H1 (cell line): ENCODE measurements at regions not wholly inside any gene's neighbourhood (a gene's known extent, or its start where the extent isn't known, plus 50 kb on each side); places are given as distances from the start of the nearest gene placed in this dataset.

Experiments
- BCL11A ChIP-seq, 2 experiments: IDR thresholded peaks; one replicate each; pipeline ENCODE4 v1.6.1; 2011; ENCODE audit warnings: low read depth in 2 of 2, low read length in 2 of 2, mild to moderate bottlenecking in 2 of 2
- BRCA1 ChIP-seq: IDR thresholded peaks from 2 replicates; pipeline ENCODE4 v1.6.1; 2012; ENCODE audit warnings: low read depth, low read length, improper control_type of control experiment
- CEBPB ChIP-seq: IDR thresholded peaks from 2 replicates; pipeline ENCODE4 v1.6.1; 2012; ENCODE audit warnings: low read depth, low read length
- CHD1 ChIP-seq: IDR thresholded peaks from 2 replicates; pipeline ENCODE4 v1.6.1; 2012; ENCODE audit warnings: low read depth, low read length, improper control_type of control experiment
- EGR1 ChIP-seq: IDR thresholded peaks from 2 replicates; pipeline ENCODE4 v1.6.1; 2011; ENCODE audit warnings: low read depth, low read length, borderline replicate concordance
- FOSL1 ChIP-seq: IDR thresholded peaks from 2 replicates; pipeline ENCODE4 v1.6.1; 2011; ENCODE audit warnings: mild to moderate bottlenecking, low read depth, low read length, moderate library complexity; ENCODE audit not compliant: insufficient read depth
- HDAC2 ChIP-seq, 2 experiments: fragments of 300-600 bp in 1 of 2; sonication (generic) in 1 of 2; IDR thresholded peaks; 2 replicates each; pipeline ENCODE4 v1.6.1; 2011 to 2012; ENCODE audit warnings: low read depth in 2 of 2, low read length in 2 of 2, mild to moderate bottlenecking in 2 of 2, moderate library complexity in 2 of 2, borderline replicate concordance in 1 of 2, inconsistent platforms in 1 of 2
- NRF1 ChIP-seq: IDR thresholded peaks from 2 replicates; pipeline ENCODE4 v1.6.1; 2011; ENCODE audit warnings: mild to moderate bottlenecking, low read depth, low read length, improper control_type of control experiment
- POLR2AphosphoS5 ChIP-seq: IDR thresholded peaks from 2 replicates; pipeline ENCODE4 v1.6.1; 2011; ENCODE audit warnings: low read depth, low read length
- RAD21 ChIP-seq, 2 experiments: IDR thresholded peaks in 1 of 2; conservative IDR thresholded peaks in 1 of 2; 2 replicates each; pipeline ENCODE4 v1.6.1; 2011; ENCODE audit warnings: low read depth in 2 of 2, low read length in 2 of 2, improper control_type of control experiment in 1 of 2, inconsistent platforms in 1 of 2, mild to moderate bottlenecking in 1 of 2, moderate library complexity in 1 of 2
- RNF2 ChIP-seq: fragments of 200-900, 300-1000 bp; sonication (generic); IDR thresholded peaks from 2 replicates; pipeline ENCODE4 v1.7.1; 2016; ENCODE audit warnings: borderline replicate concordance, low read depth, mild to moderate bottlenecking, antibody characterized with exemption, low read length; ENCODE audit not compliant: poor library complexity, severe bottlenecking; ENCODE audit errors: missing control alignments
- SRF ChIP-seq: IDR thresholded peaks from 2 replicates; pipeline ENCODE4 v1.6.1; 2011; ENCODE audit warnings: mild to moderate bottlenecking, low read depth, low read length, moderate library complexity
- YY1 ChIP-seq: IDR thresholded peaks from 2 replicates; pipeline ENCODE4 v1.6.1; 2011; ENCODE audit warnings: low read depth, mild to moderate bottlenecking, low read length

DNA sequence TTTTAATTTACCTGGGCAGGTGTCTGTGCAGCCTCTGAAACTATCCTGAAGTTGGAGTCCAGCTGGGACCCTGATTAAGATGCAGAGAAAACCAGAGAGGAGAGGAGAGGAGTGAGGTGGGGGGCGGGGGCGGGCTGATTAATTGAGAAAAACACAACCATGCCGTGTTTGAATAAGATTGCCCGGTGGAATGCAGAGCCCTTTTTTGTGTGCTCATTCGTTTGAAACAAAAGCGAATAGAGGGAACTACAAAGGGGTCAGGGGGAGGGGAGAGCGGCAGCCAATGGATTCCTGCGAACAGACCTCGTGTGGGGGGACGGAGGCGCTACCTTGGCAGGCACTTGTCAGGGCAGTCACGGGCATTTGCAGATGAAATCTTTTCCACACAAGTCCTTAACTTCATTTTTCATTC, 355.8 kb downstream of the SOX9 start (continued):
- 0 out of 2 replicates have a peak, but pooled peaks have one; percentile 8 for TF ChIP-seq EGR1
- TF ChIP-seq HDAC2 (IDR thresholded peaks at IDR 0.05; ENCODE audit: borderline replicate concordance in 1 of 2, low read depth in 2 of 2, low read length in 2 of 2) = no peak; a peak in 2 of 4 replicates
- no peak for TF ChIP-seq BRCA1
- no peak for TF ChIP-seq RNF2
- TF ChIP-seq CEBPB = no peak
- no peak for TF ChIP-seq NRF1
- TF ChIP-seq FOSL1 = no peak
- TF ChIP-seq YY1 = no peak
- no peak; a peak in 1 of 4 replicates for TF ChIP-seq RAD21 (IDR thresholded peaks at IDR 0.05 in 1 of 2, conservative IDR thresholded peaks at IDR 0.05 in 1 of 2; ENCODE audit: low read depth in 2 of 2, low read length in 2 of 2)
- TF ChIP-seq SRF = no peak
- TF ChIP-seq CHD1 = no peak
- TF ChIP-seq POLR2AphosphoS5 = no peak
- TF ChIP-seq BCL11A (IDR thresholded peaks at IDR 0.05; ENCODE audit: low read depth in 2 of 2, low read length in 2 of 2) = no peak
